ENCODE measurements at regions not wholly inside any gene's neighbourhood (a gene's known extent, or its start where the extent isn't known, plus 50 kb on each side); places are given as distances from the start of the nearest gene placed in this dataset.

DNA sequence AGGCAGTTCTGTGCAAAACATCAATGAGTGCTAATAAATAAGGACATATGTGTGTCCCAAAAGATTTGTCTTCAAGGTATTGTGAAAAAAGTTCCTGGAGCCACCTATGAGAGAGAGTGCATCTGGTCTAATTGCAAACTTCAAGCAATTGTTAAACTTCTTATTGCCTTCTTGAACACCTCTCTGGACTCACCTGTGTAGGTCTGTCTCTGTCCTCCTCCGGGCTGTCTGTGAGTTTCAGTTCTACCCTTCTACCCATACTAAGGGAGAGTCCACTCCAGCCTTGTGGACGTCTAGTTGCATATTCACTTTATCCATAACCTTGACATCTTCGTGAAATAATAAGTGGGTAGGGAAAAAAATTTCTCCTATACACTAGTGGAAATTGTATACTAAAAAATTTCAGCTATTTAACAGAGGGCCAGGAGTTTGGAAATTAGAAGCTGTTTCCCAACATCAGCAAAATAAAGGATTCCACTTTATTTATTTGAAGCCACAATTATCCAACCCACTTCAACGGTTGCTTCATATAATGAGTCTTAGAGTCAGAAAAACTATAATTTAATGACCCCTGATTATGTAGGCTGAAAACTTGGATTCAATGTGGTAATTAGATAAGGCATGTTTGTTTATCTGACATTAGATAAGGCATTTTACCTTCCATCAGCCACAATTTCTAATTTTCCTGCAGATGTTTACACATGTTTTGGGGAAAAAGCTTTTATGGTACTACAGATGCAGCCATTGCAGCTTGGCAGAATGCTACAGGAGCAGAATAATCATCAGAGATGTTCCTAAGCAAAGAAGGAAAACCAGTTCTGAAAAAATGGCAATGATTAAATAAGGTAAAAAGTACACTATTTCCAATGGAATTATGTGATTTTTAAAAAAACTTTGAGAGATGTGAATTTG, 150.8 kb upstream of the FAM3C start:
- TF ChIP-seq, protein P1, sequence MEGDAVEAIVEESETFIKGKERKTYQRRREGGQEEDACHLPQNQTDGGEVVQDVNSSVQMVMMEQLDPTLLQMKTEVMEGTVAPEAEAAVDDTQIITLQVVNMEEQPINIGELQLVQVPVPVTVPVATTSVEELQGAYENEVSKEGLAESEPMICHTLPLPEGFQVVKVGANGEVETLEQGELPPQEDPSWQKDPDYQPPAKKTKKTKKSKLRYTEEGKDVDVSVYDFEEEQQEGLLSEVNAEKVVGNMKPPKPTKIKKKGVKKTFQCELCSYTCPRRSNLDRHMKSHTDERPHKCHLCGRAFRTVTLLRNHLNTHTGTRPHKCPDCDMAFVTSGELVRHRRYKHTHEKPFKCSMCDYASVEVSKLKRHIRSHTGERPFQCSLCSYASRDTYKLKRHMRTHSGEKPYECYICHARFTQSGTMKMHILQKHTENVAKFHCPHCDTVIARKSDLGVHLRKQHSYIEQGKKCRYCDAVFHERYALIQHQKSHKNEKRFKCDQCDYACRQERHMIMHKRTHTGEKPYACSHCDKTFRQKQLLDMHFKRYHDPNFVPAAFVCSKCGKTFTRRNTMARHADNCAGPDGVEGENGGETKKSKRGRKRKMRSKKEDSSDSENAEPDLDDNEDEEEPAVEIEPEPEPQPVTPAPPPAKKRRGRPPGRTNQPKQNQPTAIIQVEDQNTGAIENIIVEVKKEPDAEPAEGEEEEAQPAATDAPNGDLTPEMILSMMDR (IDR thresholded peaks at IDR 0.05) = no peak
- TF ChIP-seq POLR2AphosphoS5 (IDR thresholded peaks at IDR 0.05; ENCODE audit: low read depth, low read length) = no peak
